ENCODE measurements at regions not wholly inside any gene's neighbourhood (a gene's known extent, or its start where the extent isn't known, plus 50 kb on each side); places are given as distances from the start of the nearest gene placed in this dataset.

DNA sequence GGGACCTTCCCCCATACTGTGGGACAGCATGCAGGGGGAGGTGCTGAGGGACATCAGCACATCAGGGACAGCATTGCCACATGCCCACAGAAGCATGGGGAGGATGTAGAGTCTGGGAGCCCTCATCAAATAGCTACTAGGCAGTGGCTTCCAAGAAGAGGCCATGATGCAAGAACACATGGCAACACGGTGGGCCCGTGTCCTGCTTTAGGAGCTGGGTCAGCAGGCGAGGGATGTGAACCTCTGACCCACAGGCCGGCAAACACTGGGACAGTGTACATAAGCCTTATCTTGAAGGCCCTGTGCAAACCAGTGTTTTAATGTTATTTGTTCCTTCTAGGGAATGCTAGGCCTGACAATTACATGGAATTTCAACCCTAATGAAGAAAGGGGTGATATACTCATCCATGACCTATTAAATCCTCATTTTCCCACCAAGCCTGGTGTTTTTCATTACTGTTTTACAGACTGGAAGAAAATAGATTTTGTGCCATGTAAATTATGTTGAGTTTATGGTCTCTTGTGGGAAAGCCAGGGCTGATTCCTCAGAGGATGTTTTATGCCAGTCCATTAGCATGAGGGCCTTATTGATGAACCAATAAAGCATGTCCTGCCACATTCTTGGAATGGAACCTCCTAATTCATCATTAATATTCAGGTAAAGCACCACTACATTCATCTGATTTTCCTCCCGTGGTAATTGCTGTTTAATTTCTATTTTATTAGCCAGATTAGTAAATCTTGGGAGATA, 61.7 kb upstream of the SLC25A26 start:
- no peak for TF ChIP-seq EZH2 (optimal IDR thresholded peaks at IDR 0.05; ENCODE audit: low read depth, low read length)
- TF ChIP-seq, protein P1, sequence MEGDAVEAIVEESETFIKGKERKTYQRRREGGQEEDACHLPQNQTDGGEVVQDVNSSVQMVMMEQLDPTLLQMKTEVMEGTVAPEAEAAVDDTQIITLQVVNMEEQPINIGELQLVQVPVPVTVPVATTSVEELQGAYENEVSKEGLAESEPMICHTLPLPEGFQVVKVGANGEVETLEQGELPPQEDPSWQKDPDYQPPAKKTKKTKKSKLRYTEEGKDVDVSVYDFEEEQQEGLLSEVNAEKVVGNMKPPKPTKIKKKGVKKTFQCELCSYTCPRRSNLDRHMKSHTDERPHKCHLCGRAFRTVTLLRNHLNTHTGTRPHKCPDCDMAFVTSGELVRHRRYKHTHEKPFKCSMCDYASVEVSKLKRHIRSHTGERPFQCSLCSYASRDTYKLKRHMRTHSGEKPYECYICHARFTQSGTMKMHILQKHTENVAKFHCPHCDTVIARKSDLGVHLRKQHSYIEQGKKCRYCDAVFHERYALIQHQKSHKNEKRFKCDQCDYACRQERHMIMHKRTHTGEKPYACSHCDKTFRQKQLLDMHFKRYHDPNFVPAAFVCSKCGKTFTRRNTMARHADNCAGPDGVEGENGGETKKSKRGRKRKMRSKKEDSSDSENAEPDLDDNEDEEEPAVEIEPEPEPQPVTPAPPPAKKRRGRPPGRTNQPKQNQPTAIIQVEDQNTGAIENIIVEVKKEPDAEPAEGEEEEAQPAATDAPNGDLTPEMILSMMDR (IDR thresholded peaks at IDR 0.05; ENCODE audit: low read length): no peak
